ENCODE measurements at regions not wholly inside any gene's neighbourhood (a gene's known extent, or its start where the extent isn't known, plus 50 kb on each side); places are given as distances from the start of the nearest gene placed in this dataset.

GRCh38 chr2:2671826-2672225 lies 340.8 kb upstream of the MYT1L start:
- TF ChIP-seq TCF7 (IDR thresholded peaks at IDR 0.05; ENCODE audit: borderline replicate concordance) (no peak), NFIC (IDR thresholded peaks at IDR 0.05; ENCODE audit: low read depth, low read length) (no peak), POLR2A (IDR thresholded peaks at IDR 0.05; ENCODE audit: low read depth, low read length) (no peak), CTCF (IDR thresholded peaks at IDR 0.05 in 2 of 3, conservative IDR thresholded peaks at IDR 0.05 in 1 of 3; ENCODE audit: control insufficient read depth in 2 of 3, extremely low read depth in 1 of 3, insufficient read depth in 1 of 3, low read depth in 3 of 3, low read length in 3 of 3) (no peak)

Measured in GM12878 (cell line).